Liver (tissue), 8 donors: ENCODE measurements at regions not wholly inside any gene's neighbourhood (a gene's known extent, or its start where the extent isn't known, plus 50 kb on each side); places are given as distances from the start of the nearest gene placed in this dataset.

Experiments
- DNase-seq: peaks from one replicate; pipeline ENCODE4 v3.0.0-alpha.2; 2017; ENCODE audit warnings: low spot score
- H3K27ac ChIP-seq, 2 donors: one replicate each; pipeline ENCODE4 v1.7.0; 2013; ENCODE audit warnings: inconsistent platforms in 2 of 2, low read length in 2 of 2, control low read depth in 1 of 2, low read depth in 1 of 2, mild to moderate bottlenecking in 1 of 2
- H3K27me3 ChIP-seq, 4 donors: one replicate each; pipeline versions ENCODE4 v1.6.1 to v1.7.0; 2013; ENCODE audit warnings: low read length in 3 of 4, inconsistent platforms in 1 of 4, mild to moderate bottlenecking in 1 of 4, moderate library complexity in 1 of 4; ENCODE audit not compliant: control insufficient read depth in 4 of 4, insufficient read depth in 4 of 4
- H3K36me3 ChIP-seq, 4 donors: one replicate each; pipeline versions ENCODE4 v1.6.1 to v1.7.0; 2013; ENCODE audit warnings: low read length in 3 of 4, mild to moderate bottlenecking in 3 of 4, low read depth in 1 of 4, moderate library complexity in 1 of 4; ENCODE audit not compliant: control insufficient read depth in 4 of 4, insufficient read depth in 3 of 4
- H3K4me1 ChIP-seq, 4 donors: one replicate each; pipeline versions ENCODE4 v1.6.1 to v1.7.0; 2013; ENCODE audit warnings: low read length in 3 of 4, mild to moderate bottlenecking in 3 of 4, moderate library complexity in 1 of 4; ENCODE audit not compliant: control insufficient read depth in 4 of 4, insufficient read depth in 4 of 4
- H3K4me3 ChIP-seq, 3 donors: one replicate each; pipeline versions ENCODE4 v1.6.1 to v1.7.0; 2013; ENCODE audit warnings: low read length in 3 of 3, control low read depth in 1 of 3, low read depth in 1 of 3, mild to moderate bottlenecking in 1 of 3
- H3K9ac ChIP-seq, 2 donors: one replicate each; pipeline ENCODE4 v1.7.0; 2013; ENCODE audit warnings: low read length in 2 of 2, mild to moderate bottlenecking in 2 of 2, moderate library complexity in 2 of 2, control low read depth in 1 of 2, low read depth in 1 of 2
- H3K9me3 ChIP-seq, 4 donors: one replicate each; pipeline versions ENCODE4 v1.6.1 to v1.7.0; 2013; ENCODE audit warnings: low read length in 3 of 4; ENCODE audit not compliant: control insufficient read depth in 4 of 4
- EGR1 ChIP-seq, 2 donors: IDR thresholded peaks; 2 replicates each; pipeline ENCODE4 v1.6.1; 2016 to 2018; ENCODE audit warnings: antibody characterized with exemption in 2 of 2, low read depth in 2 of 2
- FOXA1 ChIP-seq: IDR thresholded peaks from 2 replicates; pipeline ENCODE4 v1.6.1; 2016; ENCODE audit warnings: antibody characterized with exemption
- FOXA2 ChIP-seq: IDR thresholded peaks from 2 replicates; pipeline ENCODE4 v1.6.1; 2016; ENCODE audit warnings: antibody characterized with exemption
- GABPA ChIP-seq, 2 donors: IDR thresholded peaks in 1 of 2; conservative IDR thresholded peaks in 1 of 2; 2 replicates each; pipeline ENCODE4 v1.6.1; 2016; ENCODE audit warnings: antibody characterized with exemption in 2 of 2, mild to moderate bottlenecking in 1 of 2, moderate library complexity in 1 of 2
- HNF4A ChIP-seq, 2 donors: conservative IDR thresholded peaks; 2 replicates each; pipeline ENCODE4 v1.6.1; 2016; ENCODE audit warnings: antibody characterized with exemption in 2 of 2, mild to moderate bottlenecking in 2 of 2
- HNF4G ChIP-seq: IDR thresholded peaks from 2 replicates; pipeline ENCODE4 v1.6.1; 2016; ENCODE audit warnings: antibody characterized with exemption
- JUND ChIP-seq, 2 donors: IDR thresholded peaks; 2 replicates each; pipeline ENCODE4 v1.6.1; 2016; ENCODE audit warnings: antibody characterized with exemption in 2 of 2
- NR2F2 ChIP-seq: IDR thresholded peaks from 2 replicates; pipeline ENCODE4 v1.6.1; 2016; ENCODE audit warnings: antibody characterized with exemption
- RAD21 ChIP-seq, 2 donors: IDR thresholded peaks; 2 replicates each; pipeline ENCODE4 v1.6.1; 2016; ENCODE audit warnings: antibody characterized with exemption in 2 of 2, mild to moderate bottlenecking in 2 of 2
- RXRA ChIP-seq, 2 donors: IDR thresholded peaks; 2 replicates each; pipeline ENCODE4 v1.6.1; 2017 to 2018; ENCODE audit warnings: antibody characterized with exemption in 2 of 2, mild to moderate bottlenecking in 1 of 2
- SP1 ChIP-seq: IDR thresholded peaks from 2 replicates; pipeline ENCODE4 v1.6.1; 2018; ENCODE audit warnings: antibody characterized with exemption, mild to moderate bottlenecking
- TAF1 ChIP-seq: conservative IDR thresholded peaks from 2 replicates; pipeline ENCODE4 v1.6.1; 2016; ENCODE audit warnings: antibody characterized with exemption, mild to moderate bottlenecking
- YY1 ChIP-seq: IDR thresholded peaks from 2 replicates; pipeline ENCODE4 v1.6.1; 2016; ENCODE audit warnings: antibody characterized with exemption, mild to moderate bottlenecking
- WGBS: extraction: QIAGEN DNeasy Blood & Tissue Kit; methylation state at CpG from one replicate; pipeline ENCODE4 v1.1.7; 2013; 5-methylcytosine and 5-hydroxymethylcytosine counted together
- TF ChIP-seq, protein P1 (sequence below): IDR thresholded peaks from 2 replicates; pipeline ENCODE4 v1.6.1; 2016; ENCODE audit warnings: antibody characterized with exemption
- TF ChIP-seq, protein P2 (sequence below): IDR thresholded peaks from 2 replicates; pipeline ENCODE4 v1.6.1; 2016; ENCODE audit warnings: antibody characterized with exemption
- TF ChIP-seq, protein P3 (sequence below): IDR thresholded peaks from 2 replicates; pipeline ENCODE4 v1.6.1; 2016; ENCODE audit warnings: antibody characterized with exemption
- TF ChIP-seq, protein P4 (sequence below): fragments of 150-350 bp; IDR thresholded peaks from 2 replicates; pipeline ENCODE4 v1.5.1; 2017; ENCODE audit warnings: improper control_type of control experiment, low read depth, low read length; ENCODE audit not compliant: missing input control
- TF ChIP-seq, protein P5 (sequence below): IDR thresholded peaks from 2 replicates; pipeline ENCODE4 v1.6.1; 2016; ENCODE audit warnings: antibody characterized with exemption, mild to moderate bottlenecking
- donor health status: healthy.
- donor health status: healthy.
- donor health status: healthy.
- donor health status: healthy.
- donor health status: healthy.

DNA sequence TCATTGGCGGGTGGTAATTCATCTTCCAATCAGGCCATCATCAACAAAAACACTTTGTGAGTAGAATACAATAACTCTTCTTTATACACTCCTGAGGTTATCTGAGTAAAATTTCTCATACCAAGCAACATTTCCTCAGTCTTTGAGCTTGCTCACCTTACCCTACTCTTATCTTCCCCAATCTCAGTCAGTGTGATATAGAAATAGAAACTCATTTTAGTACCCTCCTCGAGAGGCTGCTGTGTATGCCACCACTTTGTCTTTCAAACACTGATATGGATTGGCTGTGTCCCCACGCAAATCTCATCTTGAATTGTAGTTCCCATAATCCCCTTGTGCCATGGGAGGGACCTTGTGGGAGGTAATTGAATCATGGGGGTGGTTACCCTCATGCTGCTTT, 209.7 kb downstream of the RBM26 start (continued):
- TF ChIP-seq, protein P1, sequence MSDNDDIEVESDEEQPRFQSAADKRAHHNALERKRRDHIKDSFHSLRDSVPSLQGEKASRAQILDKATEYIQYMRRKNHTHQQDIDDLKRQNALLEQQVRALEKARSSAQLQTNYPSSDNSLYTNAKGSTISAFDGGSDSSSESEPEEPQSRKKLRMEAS = no peak
- TF ChIP-seq JUND (IDR thresholded peaks at IDR 0.05) = no peak

DNA sequence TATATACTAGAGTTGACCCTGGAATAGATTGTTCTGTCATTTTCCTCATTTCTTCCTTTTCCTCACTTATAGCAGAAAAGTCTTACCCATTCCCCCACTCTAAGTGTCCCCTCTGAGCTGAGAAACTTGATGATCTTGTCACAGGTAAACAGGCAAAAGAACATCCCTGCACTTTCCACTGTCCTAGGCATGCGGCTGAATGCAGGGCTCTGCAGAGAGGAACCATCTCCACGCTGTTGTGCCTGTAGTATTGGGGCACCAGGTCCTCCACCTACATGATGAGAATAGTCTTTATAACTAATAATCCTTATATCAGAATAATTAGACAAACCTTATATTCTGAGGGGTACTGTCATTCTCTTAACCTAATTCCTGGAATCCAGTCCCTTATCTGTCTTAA, 211.3 kb downstream of the RBM26 start:
- no peak overlapping the region for H3K9ac ChIP-seq
- H3K27ac ChIP-seq = no peak overlapping the region
- no peaks in the 10 kb centered on the region for H3K4me1 ChIP-seq
- H3K36me3 ChIP-seq = no peaks in the 10 kb centered on the region
- H3K27me3 ChIP-seq = no peaks in the 10 kb centered on the region
- no peaks in the 10 kb centered on the region for H3K9me3 ChIP-seq
- TF ChIP-seq RXRA (IDR thresholded peaks at IDR 0.05) (no peak), TAF1 (no peak), JUND (IDR thresholded peaks at IDR 0.05) (no peak), GABPA (IDR thresholded peaks at IDR 0.05 in 1 of 2, conservative IDR thresholded peaks at IDR 0.05 in 1 of 2) (no peak), RAD21 (IDR thresholded peaks at IDR 0.05) (no peak), HNF4G (no peak), FOXA2 (no peak), HNF4A (conservative IDR thresholded peaks at IDR 0.05) (no peak), SP1 (no peak), EGR1 (IDR thresholded peaks at IDR 0.05; ENCODE audit: low read depth in 2 of 2) (no peak), NR2F2 (no peak), YY1 (no peak), FOXA1 (no peak)
- TF ChIP-seq, protein P2, sequence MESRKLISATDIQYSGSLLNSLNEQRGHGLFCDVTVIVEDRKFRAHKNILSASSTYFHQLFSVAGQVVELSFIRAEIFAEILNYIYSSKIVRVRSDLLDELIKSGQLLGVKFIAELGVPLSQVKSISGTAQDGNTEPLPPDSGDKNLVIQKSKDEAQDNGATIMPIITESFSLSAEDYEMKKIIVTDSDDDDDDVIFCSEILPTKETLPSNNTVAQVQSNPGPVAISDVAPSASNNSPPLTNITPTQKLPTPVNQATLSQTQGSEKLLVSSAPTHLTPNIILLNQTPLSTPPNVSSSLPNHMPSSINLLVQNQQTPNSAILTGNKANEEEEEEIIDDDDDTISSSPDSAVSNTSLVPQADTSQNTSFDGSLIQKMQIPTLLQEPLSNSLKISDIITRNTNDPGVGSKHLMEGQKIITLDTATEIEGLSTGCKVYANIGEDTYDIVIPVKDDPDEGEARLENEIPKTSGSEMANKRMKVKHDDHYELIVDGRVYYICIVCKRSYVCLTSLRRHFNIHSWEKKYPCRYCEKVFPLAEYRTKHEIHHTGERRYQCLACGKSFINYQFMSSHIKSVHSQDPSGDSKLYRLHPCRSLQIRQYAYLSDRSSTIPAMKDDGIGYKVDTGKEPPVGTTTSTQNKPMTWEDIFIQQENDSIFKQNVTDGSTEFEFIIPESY = no peak
- TF ChIP-seq, protein P3, sequence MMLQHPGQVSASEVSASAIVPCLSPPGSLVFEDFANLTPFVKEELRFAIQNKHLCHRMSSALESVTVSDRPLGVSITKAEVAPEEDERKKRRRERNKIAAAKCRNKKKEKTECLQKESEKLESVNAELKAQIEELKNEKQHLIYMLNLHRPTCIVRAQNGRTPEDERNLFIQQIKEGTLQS = no peak
- TF ChIP-seq, protein P4, sequence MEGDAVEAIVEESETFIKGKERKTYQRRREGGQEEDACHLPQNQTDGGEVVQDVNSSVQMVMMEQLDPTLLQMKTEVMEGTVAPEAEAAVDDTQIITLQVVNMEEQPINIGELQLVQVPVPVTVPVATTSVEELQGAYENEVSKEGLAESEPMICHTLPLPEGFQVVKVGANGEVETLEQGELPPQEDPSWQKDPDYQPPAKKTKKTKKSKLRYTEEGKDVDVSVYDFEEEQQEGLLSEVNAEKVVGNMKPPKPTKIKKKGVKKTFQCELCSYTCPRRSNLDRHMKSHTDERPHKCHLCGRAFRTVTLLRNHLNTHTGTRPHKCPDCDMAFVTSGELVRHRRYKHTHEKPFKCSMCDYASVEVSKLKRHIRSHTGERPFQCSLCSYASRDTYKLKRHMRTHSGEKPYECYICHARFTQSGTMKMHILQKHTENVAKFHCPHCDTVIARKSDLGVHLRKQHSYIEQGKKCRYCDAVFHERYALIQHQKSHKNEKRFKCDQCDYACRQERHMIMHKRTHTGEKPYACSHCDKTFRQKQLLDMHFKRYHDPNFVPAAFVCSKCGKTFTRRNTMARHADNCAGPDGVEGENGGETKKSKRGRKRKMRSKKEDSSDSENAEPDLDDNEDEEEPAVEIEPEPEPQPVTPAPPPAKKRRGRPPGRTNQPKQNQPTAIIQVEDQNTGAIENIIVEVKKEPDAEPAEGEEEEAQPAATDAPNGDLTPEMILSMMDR = no peak
- TF ChIP-seq, protein P1 = no peak
- TF ChIP-seq, protein P5, sequence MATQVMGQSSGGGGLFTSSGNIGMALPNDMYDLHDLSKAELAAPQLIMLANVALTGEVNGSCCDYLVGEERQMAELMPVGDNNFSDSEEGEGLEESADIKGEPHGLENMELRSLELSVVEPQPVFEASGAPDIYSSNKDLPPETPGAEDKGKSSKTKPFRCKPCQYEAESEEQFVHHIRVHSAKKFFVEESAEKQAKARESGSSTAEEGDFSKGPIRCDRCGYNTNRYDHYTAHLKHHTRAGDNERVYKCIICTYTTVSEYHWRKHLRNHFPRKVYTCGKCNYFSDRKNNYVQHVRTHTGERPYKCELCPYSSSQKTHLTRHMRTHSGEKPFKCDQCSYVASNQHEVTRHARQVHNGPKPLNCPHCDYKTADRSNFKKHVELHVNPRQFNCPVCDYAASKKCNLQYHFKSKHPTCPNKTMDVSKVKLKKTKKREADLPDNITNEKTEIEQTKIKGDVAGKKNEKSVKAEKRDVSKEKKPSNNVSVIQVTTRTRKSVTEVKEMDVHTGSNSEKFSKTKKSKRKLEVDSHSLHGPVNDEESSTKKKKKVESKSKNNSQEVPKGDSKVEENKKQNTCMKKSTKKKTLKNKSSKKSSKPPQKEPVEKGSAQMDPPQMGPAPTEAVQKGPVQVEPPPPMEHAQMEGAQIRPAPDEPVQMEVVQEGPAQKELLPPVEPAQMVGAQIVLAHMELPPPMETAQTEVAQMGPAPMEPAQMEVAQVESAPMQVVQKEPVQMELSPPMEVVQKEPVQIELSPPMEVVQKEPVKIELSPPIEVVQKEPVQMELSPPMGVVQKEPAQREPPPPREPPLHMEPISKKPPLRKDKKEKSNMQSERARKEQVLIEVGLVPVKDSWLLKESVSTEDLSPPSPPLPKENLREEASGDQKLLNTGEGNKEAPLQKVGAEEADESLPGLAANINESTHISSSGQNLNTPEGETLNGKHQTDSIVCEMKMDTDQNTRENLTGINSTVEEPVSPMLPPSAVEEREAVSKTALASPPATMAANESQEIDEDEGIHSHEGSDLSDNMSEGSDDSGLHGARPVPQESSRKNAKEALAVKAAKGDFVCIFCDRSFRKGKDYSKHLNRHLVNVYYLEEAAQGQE = no peak
- 89% methylated on average over 2 of the region's 2 CpGs for WGBS
- DNase-seq = no peak
- H3K4me3 ChIP-seq = no peak overlapping the region
